ENCODE measurements at regions not wholly inside any gene's neighbourhood (a gene's known extent, or its start where the extent isn't known, plus 50 kb on each side); places are given as distances from the start of the nearest gene placed in this dataset.

DNA sequence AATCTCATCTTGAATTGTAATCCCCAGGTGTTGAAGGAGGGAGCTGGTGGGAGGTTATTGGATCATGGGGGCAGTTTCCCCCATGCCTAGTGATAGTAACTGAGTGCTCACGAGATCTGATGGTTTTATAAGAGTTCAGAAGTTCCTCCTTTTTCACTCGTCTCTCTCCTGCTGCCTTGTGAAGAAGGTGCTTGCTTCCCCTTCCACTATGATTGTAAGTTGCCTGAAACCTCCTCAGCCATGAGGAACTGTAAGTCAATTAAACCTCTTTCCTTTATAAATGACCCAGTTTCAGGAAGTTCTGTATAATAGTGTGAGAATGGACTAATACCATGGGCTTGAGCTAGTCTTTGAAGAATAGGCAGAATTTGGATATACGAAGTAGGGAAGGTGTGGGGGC lies 113.9 kb downstream of the RIN2 start:
- H3K4me2 ChIP-seq (replicated peaks; ENCODE audit: extremely low read depth, low read length, poor library complexity, severe bottlenecking), result no peak overlapping the region
- intact Hi-C loops (cut with micrococcal nuclease), result no loop called here
- Mint-ChIP-seq H3K27me3 (ENCODE audit: low read depth in 3 of 3) (peaks cover 0 to 7% (median 0%) of the 10 kb centered on the region in 3 donors), H3K4me1 (peaks cover 36% of the 10 kb centered on the region), H3K9me3 (peaks cover 22 to 31% (median 28%) of the 10 kb centered on the region in 7 donors), H3K27ac (peak overlapping the region in 4 of 7 donors; percentile 23 to 77 (median 58)), H3K4me3 (no peak overlapping the region), H3K36me3 (peaks cover 30 to 48% of the 10 kb centered on the region in 2 donors)
- peak in 2 of 3 donors; percentile 26 to 40 for DNase-seq
- no peaks in the 10 kb centered on the region for H3K79me2 ChIP-seq (ENCODE audit: insufficient read depth, low read length)
- no peak overlapping the region for H2AFZ ChIP-seq (ENCODE audit: insufficient read depth, low read depth, low read length, poor library complexity, severe bottlenecking)
- H3K4me3 ChIP-seq (replicated peaks in 1 of 3; ENCODE audit: low read depth in 2 of 3, low read length in 3 of 3), result no peak overlapping the region
- TF ChIP-seq CTCF (IDR thresholded peaks at IDR 0.05), result no peak
- H3K27me3 ChIP-seq (ENCODE audit: control insufficient read depth in 2 of 2, insufficient read depth in 2 of 2, low read length in 2 of 2), result no peaks in the 10 kb centered on the region
- peak overlapping the region in 1 of 2 donors; percentile 4 for H3K27ac ChIP-seq (ENCODE audit: low read depth in 1 of 2, low read length in 2 of 2)
- no peaks in the 10 kb centered on the region for H4K20me1 ChIP-seq (ENCODE audit: insufficient read depth, low read length)
- peaks cover 18 to 31% of the 10 kb centered on the region in 2 donors for H3K9me3 ChIP-seq (replicated peaks in 1 of 2; ENCODE audit: control insufficient read depth in 1 of 2, insufficient read depth in 1 of 2, low read length in 2 of 2)
- peaks cover 2 to 38% of the 10 kb centered on the region in 2 donors for H3K36me3 ChIP-seq (replicated peaks in 1 of 2; ENCODE audit: control insufficient read depth in 1 of 2, insufficient read depth in 2 of 2, low read length in 2 of 2)
- peaks cover 39 to 42% of the 10 kb centered on the region in 2 donors for H3K4me1 ChIP-seq (ENCODE audit: control insufficient read depth in 1 of 2, insufficient read depth in 2 of 2, low read length in 2 of 2)
- WGBS (ENCODE audit: insufficient coverage), result no CpG with 5 or more reads among the region's 3 CpGs
- H3K9ac ChIP-seq (ENCODE audit: insufficient read depth, low read length, poor library complexity, severe bottlenecking), result no peak overlapping the region

- Histone ChIP-seq H3K4me3 (replicated peaks in 1 of 3; ENCODE audit: low read depth in 2 of 3, low read length in 3 of 3) (no peak overlapping the region), H3K4me2 (replicated peaks; ENCODE audit: extremely low read depth, low read length, poor library complexity, severe bottlenecking) (no peak overlapping the region), H3K27me3 (ENCODE audit: control insufficient read depth in 2 of 2, insufficient read depth in 2 of 2, low read length in 2 of 2) (no peaks in the 10 kb centered on the region), H2AFZ (ENCODE audit: insufficient read depth, low read depth, low read length, poor library complexity, severe bottlenecking) (no peak overlapping the region), H3K27ac (ENCODE audit: low read depth in 1 of 2, low read length in 2 of 2) (no peak overlapping the region), H3K9ac (ENCODE audit: insufficient read depth, low read length, poor library complexity, severe bottlenecking) (no peak overlapping the region), H3K79me2 (ENCODE audit: insufficient read depth, low read length) (no peaks in the 10 kb centered on the region), H4K20me1 (ENCODE audit: insufficient read depth, low read length) (no peaks in the 10 kb centered on the region), H3K9me3 (replicated peaks in 1 of 2; ENCODE audit: control insufficient read depth in 1 of 2, insufficient read depth in 1 of 2, low read length in 2 of 2) (peaks cover 18 to 31% of the 10 kb centered on the region in 2 donors), H3K36me3 (replicated peaks in 1 of 2; ENCODE audit: control insufficient read depth in 1 of 2, insufficient read depth in 2 of 2, low read length in 2 of 2) (peaks cover 2 to 38% of the 10 kb centered on the region in 2 donors), H3K4me1 (ENCODE audit: control insufficient read depth in 1 of 2, insufficient read depth in 2 of 2, low read length in 2 of 2) (peaks cover 18 to 21% of the 10 kb centered on the region in 2 donors)
- 93% methylated on average over 2 of the region's 2 CpGs for WGBS (ENCODE audit: insufficient coverage)
- Mint-ChIP-seq H3K4me1 (peaks cover 20% of the 10 kb centered on the region), H3K4me3 (no peak overlapping the region), H3K36me3 (peaks cover 34 to 60% of the 10 kb centered on the region in 2 donors), H3K27ac (no peak overlapping the region), H3K27me3 (ENCODE audit: low read depth in 3 of 3) (peaks cover 0 to 4% (median 0%) of the 10 kb centered on the region in 3 donors), H3K9me3 (peaks cover 22 to 31% (median 28%) of the 10 kb centered on the region in 7 donors)
- no peak for TF ChIP-seq CTCF (IDR thresholded peaks at IDR 0.05)
- intact Hi-C loops (cut with micrococcal nuclease), result no loop called here
- DNase-seq, result no peak
Observed at GRCh38 chr20:19874040-19874727, 116.1 kb downstream of the RIN2 start.
